ENCODE measurements at regions not wholly inside any gene's neighbourhood (a gene's known extent, or its start where the extent isn't known, plus 50 kb on each side); places are given as distances from the start of the nearest gene placed in this dataset.

DNA sequence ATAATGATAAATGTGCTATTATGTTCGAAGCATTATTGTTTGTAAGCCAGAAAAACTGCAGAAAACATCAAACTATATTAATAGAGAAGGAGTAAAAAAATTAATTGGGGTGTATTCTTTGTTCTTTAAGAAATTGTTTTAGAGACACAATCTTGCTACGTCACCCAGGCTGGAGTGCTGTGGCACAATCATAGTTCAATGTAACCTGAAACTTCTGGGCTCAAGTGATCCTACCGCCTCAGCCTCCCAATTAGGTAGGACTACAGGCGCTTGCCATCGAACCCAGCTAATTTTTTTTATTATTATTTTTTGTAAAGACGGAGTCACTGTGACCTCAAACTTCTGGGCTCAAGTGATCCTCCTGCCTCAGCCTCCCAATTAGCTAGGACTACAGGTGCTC lies 1138.6 kb downstream of the GATA3 start:
- H3K27me3 ChIP-seq (ENCODE audit: control insufficient read depth, insufficient read depth, low read length) = no peaks in the 10 kb centered on the region
- no peak overlapping the region for H3K4me3 ChIP-seq (ENCODE audit: low read depth, low read length)
- TF ChIP-seq, protein P1, sequence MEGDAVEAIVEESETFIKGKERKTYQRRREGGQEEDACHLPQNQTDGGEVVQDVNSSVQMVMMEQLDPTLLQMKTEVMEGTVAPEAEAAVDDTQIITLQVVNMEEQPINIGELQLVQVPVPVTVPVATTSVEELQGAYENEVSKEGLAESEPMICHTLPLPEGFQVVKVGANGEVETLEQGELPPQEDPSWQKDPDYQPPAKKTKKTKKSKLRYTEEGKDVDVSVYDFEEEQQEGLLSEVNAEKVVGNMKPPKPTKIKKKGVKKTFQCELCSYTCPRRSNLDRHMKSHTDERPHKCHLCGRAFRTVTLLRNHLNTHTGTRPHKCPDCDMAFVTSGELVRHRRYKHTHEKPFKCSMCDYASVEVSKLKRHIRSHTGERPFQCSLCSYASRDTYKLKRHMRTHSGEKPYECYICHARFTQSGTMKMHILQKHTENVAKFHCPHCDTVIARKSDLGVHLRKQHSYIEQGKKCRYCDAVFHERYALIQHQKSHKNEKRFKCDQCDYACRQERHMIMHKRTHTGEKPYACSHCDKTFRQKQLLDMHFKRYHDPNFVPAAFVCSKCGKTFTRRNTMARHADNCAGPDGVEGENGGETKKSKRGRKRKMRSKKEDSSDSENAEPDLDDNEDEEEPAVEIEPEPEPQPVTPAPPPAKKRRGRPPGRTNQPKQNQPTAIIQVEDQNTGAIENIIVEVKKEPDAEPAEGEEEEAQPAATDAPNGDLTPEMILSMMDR (IDR thresholded peaks at IDR 0.05; ENCODE audit: insufficient read depth, low read length, poor library complexity, severe bottlenecking) = no peak
- no peaks in the 10 kb centered on the region for H3K36me3 ChIP-seq (ENCODE audit: control insufficient read depth, insufficient read depth, low read length)
- no peak for DNase-seq (ENCODE audit: low read depth)

DNA sequence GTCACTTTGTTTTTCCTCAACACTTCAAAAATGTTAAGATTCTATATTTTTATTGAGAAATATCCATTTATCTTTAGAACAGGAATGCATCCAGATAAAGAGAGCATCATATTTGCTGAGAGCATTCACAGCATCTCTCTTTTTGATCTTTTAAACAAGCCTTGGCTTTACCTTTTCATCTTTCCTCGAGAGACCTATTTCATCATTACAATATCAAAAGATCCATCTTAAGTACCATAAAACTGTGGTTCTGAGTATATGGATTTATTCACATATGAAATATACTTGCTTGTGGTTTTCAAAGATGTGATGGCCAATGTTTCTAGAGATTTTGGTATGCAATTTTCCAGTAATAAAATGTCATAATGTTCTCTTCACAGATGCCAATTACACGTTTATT lies 1140.9 kb downstream of the GATA3 start:
- Histone ChIP-seq H3K4me3 (ENCODE audit: low read depth, low read length) (no peak overlapping the region), H3K36me3 (ENCODE audit: control insufficient read depth, insufficient read depth, low read length) (no peaks in the 10 kb centered on the region), H3K27me3 (ENCODE audit: control insufficient read depth, insufficient read depth, low read length) (no peaks in the 10 kb centered on the region)
- no peak for DNase-seq (ENCODE audit: low read depth)
- TF ChIP-seq, protein P1 (IDR thresholded peaks at IDR 0.05; ENCODE audit: insufficient read depth, low read length, poor library complexity, severe bottlenecking) = no peak

DNA sequence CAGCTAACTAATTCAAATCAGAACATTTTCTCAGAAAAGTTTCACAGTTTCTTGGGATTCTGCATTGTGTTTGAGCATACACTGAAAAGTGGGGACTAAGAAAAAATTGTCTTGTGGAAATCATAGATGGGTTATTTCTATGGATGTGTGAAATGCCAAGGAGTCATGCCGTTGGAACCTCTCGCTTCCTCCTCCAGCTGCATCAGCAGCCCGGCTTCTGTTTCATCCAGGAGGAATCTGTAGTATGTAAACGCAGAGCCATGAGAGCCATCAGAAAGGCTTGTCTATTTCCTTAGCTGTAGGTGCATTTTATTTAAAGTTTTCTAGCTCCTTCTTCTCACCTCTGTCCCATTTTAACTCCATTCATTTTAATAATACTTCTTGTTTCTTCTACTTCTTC lies 1144.1 kb downstream of the GATA3 start:
- Histone ChIP-seq H3K36me3 (ENCODE audit: control insufficient read depth, insufficient read depth, low read length) (no peaks in the 10 kb centered on the region), H3K27me3 (ENCODE audit: control insufficient read depth, insufficient read depth, low read length) (no peaks in the 10 kb centered on the region), H3K4me3 (ENCODE audit: low read depth, low read length) (no peak overlapping the region)
- TF ChIP-seq, protein P1 (IDR thresholded peaks at IDR 0.05; ENCODE audit: insufficient read depth, low read length, poor library complexity, severe bottlenecking) = no peak
- DNase-seq (ENCODE audit: low read depth) = peak; percentile 21

DNA sequence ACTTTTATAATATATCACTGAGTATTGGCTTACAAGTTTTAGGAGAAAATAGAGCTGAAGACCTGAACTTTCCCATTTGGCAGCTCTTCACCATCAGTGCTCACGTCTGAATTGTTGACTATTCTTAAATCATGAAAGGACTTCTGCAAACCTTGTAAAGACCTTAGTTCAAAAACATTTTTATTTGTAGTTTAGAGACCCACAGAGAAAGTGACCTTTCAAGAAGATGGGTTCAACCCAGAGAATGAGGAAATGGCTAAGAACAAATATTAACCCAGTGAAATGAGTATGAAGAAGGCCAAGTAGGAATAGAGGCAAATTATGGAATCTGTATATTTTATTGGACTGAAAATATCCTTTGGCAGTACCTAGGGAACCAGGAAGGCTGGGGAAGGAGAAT lies 1151.1 kb downstream of the GATA3 start:
- H3K27me3 ChIP-seq (ENCODE audit: control insufficient read depth, insufficient read depth, low read length) = no peaks in the 10 kb centered on the region
- no peak for DNase-seq (ENCODE audit: low read depth)
- H3K36me3 ChIP-seq (ENCODE audit: control insufficient read depth, insufficient read depth, low read length) = no peaks in the 10 kb centered on the region
- no peak overlapping the region for H3K4me3 ChIP-seq (ENCODE audit: low read depth, low read length)
- TF ChIP-seq, protein P1 (IDR thresholded peaks at IDR 0.05; ENCODE audit: insufficient read depth, low read length, poor library complexity, severe bottlenecking) = no peak

DNA sequence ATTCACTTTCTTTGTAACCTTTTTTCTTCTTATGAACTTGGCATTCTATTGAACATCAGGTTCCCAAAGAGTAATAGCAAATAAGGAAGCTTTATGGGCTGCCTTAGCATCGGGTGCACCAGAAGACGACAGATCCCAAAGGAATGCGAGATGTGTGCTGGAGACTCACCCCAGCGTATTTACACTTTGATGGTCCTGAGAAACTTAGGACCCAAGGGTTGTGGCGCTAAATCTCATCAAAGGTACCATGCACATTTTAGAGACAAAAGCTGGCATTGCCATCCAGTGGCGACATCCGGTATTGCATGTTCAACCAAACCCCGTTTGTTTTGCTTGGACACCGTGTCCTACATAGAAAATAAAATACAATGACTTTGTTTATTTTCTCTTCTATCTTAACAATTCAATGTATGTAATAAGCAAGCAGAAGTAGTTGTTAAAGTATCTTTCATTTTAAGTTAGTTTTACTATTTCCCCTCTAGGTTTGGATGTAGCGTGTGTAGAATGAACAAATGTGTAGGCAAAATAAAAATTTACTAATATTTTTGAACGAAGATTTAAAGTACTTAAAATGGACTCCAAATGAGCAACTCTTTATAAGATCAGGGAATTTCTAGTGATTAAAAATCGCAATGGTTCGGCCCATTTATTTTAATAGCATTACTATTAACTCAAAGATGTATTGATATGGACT lies 1154.8 kb downstream of the GATA3 start:
- Histone ChIP-seq H3K4me3 (ENCODE audit: low read depth, low read length) (no peak overlapping the region), H3K27me3 (ENCODE audit: control insufficient read depth, insufficient read depth, low read length) (no peaks in the 10 kb centered on the region), H3K36me3 (ENCODE audit: control insufficient read depth, insufficient read depth, low read length) (no peaks in the 10 kb centered on the region)
- TF ChIP-seq, protein P1 (IDR thresholded peaks at IDR 0.05; ENCODE audit: insufficient read depth, low read length, poor library complexity, severe bottlenecking) = peak; percentile 87
- peak; percentile 16 for DNase-seq (ENCODE audit: low read depth)

DNA sequence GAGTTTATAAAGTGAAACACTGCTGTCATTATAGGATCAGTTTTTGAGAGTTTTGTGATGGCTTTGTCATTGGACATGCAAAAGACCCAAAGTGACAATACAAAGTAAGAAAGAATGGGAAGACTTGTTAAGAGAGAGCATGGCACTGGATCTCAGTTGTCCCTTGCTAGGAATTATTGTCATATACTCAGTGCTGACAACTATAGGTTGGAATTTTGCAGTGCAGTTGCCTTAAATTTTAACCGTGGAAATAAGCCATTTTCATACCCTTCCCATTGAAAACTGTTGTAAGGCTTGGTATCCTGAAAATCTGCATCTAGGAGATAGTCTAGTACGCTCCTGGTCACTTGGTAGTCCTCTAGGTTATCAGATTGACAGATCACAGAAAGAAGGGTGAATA lies 1156.7 kb downstream of the GATA3 start:
- TF ChIP-seq, protein P1 (IDR thresholded peaks at IDR 0.05; ENCODE audit: insufficient read depth, low read length, poor library complexity, severe bottlenecking) = peak; percentile 53
- Histone ChIP-seq H3K4me3 (ENCODE audit: low read depth, low read length) (no peak overlapping the region), H3K27me3 (ENCODE audit: control insufficient read depth, insufficient read depth, low read length) (no peaks in the 10 kb centered on the region), H3K36me3 (ENCODE audit: control insufficient read depth, insufficient read depth, low read length) (no peaks in the 10 kb centered on the region)
- DNase-seq (ENCODE audit: low read depth) = no peak

Data from kidney epithelial cell (primary cell).